Activated naive CD8-positive, alpha-beta T cell treated with anti-CD3 and anti-CD28 coated beads for 36 hours (primary cell): ENCODE measurements at regions not wholly inside any gene's neighbourhood (a gene's known extent, or its start where the extent isn't known, plus 50 kb on each side); places are given as distances from the start of the nearest gene placed in this dataset.
"Not testable (repeated sequence)": the region's sequence is repeated elsewhere in the genome, so short reads cannot be mapped to it uniquely, and the experiment has no call there.

Experiments used
- DNase-seq: peaks from one replicate; pipeline ENCODE4 v3.0.0; 2021
- H3K27ac Mint-ChIP-seq: one replicate; pipeline ENCODE4 v1.8.0; 2022; ENCODE audit warnings: mild to moderate bottlenecking, moderate library complexity, mixed read lengths
- H3K27me3 Mint-ChIP-seq: one replicate; pipeline ENCODE4 v1.8.0; 2022; ENCODE audit warnings: mild to moderate bottlenecking, mixed read lengths
- H3K36me3 Mint-ChIP-seq: one replicate; pipeline ENCODE4 v1.8.0; 2021; ENCODE audit warnings: mild to moderate bottlenecking, mixed read lengths
- H3K4me1 Mint-ChIP-seq: one replicate; pipeline ENCODE4 v1.8.0; 2021; ENCODE audit warnings: mixed read lengths
- H3K4me3 Mint-ChIP-seq: one replicate; pipeline ENCODE4 v1.8.0; 2022; ENCODE audit warnings: mild to moderate bottlenecking, moderate library complexity, mixed read lengths
- H3K9me3 Mint-ChIP-seq: one replicate; pipeline ENCODE4 v1.8.0; 2022; ENCODE audit warnings: mixed read lengths

DNA sequence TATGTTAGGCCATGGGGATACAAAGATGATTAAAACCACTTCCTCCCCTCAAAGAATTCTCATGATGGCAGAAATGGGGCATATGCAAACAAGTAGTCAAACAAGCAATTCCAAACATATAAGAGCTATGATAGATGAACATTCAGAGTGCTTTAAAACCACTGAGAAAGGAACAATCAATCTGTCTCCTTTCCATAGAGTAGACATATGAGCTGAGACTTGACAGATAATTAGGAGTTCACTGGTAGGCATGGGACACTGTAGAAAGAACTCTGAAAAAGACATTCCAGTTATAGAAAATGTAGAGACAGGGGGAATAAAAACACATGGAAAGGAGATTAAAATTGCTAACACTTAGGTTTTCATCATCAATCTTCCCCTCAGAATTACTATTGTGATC is 372.8 kb downstream of the KLHL4 start:
- Mint-ChIP-seq H3K27me3 (no peaks in the 10 kb centered on the region), H3K4me3 (no peak overlapping the region), H3K9me3 (no peaks in the 10 kb centered on the region), H3K27ac (no peak overlapping the region), H3K4me1 (no peaks in the 10 kb centered on the region), H3K36me3 (no peaks in the 10 kb centered on the region)
- DNase-seq: no peak

DNA sequence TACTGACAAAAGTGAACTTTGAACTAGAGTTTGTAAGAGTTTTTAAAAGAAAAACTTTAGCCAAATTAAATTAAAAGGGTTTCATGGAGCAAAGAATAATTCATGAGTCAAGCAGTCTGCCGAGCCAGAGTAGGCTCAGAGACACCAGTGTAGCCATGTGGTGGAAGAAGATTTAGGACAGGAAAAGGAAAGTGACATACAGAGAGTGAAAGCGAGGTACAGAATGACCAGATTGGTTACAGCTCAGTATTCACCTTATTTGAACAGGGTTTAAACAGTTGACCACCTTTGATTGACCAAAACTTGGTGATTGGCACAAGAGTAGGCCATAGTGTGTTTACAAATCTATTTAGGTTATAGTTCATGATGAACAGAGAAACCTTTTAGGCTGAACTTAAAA is 377.8 kb downstream of the KLHL4 start:
- Mint-ChIP-seq H3K27ac (no peak overlapping the region), H3K4me1 (no peaks in the 10 kb centered on the region), H3K4me3 (no peak overlapping the region), H3K27me3 (no peaks in the 10 kb centered on the region), H3K9me3 (no peaks in the 10 kb centered on the region), H3K36me3 (no peaks in the 10 kb centered on the region)
- no peak for DNase-seq

DNA sequence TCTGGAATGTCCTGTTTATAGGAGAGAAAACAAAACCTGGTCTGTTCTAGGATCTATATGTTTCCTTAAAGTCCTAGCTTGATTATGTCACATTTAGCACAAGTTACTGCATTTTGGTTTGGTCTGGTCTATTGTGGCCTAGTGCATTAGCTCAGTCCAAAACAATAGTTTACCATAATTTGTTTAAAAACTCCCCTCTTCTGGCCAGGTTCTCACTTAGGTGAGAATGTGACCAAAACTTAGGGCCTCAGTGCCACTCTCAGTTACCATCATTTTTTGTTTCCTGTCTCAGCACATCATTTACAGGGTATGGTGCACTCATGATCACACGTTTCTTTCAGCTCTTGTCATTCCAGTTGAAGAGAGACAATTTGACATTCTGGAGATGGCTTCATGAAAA is 378.5 kb downstream of the KLHL4 start:
- Mint-ChIP-seq H3K27ac (no peak overlapping the region), H3K27me3 (no peaks in the 10 kb centered on the region), H3K4me1 (no peaks in the 10 kb centered on the region), H3K36me3 (no peaks in the 10 kb centered on the region), H3K9me3 (no peaks in the 10 kb centered on the region), H3K4me3 (no peak overlapping the region)
- no peak for DNase-seq

DNA sequence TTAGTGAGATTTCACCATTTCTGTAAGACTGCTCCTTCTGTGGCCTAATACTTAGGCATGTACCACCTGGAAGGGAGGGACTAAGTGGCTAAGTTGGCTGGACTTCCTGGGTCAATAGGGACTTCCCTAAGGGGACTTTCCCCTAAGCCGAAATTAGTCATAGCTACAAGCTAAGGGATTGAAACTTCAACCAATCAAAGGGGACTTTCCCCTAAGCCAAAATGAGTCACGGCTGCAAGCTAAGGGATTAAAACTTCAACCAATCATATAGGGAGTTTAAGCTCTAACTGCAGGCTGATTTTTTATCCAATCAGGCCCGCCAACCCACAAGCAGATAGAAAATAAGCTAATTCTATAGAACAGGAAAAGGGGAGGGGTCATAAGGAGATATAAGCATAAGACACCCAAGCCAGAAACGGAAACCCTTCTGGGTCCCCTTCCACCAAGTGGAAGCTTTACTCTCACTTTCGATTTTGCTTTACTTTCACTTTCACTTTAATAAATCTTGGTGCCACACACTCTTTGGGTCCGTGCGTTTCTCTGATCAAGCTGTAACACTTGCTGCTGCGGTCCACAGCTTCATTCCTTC is 382.8 kb downstream of the KLHL4 start:
- Mint-ChIP-seq H3K27ac (no peak overlapping the region), H3K4me3 (no peak overlapping the region), H3K9me3 (no peaks in the 10 kb centered on the region), H3K36me3 (no peaks in the 10 kb centered on the region), H3K4me1 (no peaks in the 10 kb centered on the region), H3K27me3 (no peaks in the 10 kb centered on the region)
- peak; percentile 0 for DNase-seq

DNA sequence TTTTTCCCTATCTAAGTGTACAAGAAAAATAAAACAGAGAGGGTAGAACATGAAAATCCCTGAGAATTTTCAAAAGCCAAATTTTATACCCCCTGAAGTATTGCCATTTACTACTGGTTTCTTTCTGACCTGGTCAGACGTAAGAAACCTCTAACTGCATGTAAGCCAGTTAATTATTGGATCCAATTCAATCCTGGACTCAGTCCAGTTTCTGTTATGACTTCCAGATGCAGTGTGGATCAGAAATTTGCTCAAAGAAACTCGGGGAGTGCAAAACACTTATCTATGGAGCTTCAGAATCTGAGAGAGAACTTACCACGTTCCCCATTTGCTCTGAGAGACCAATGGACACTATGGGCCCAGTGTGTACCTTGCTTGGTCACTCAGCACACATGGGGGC is 383.5 kb downstream of the KLHL4 start:
- H3K27ac Mint-ChIP-seq: no peak overlapping the region
- DNase-seq: no peak
- H3K4me1 Mint-ChIP-seq: no peaks in the 10 kb centered on the region
- no peaks in the 10 kb centered on the region for H3K9me3 Mint-ChIP-seq
- H3K4me3 Mint-ChIP-seq: no peak overlapping the region
- H3K36me3 Mint-ChIP-seq: no peaks in the 10 kb centered on the region
- no peaks in the 10 kb centered on the region for H3K27me3 Mint-ChIP-seq

DNA sequence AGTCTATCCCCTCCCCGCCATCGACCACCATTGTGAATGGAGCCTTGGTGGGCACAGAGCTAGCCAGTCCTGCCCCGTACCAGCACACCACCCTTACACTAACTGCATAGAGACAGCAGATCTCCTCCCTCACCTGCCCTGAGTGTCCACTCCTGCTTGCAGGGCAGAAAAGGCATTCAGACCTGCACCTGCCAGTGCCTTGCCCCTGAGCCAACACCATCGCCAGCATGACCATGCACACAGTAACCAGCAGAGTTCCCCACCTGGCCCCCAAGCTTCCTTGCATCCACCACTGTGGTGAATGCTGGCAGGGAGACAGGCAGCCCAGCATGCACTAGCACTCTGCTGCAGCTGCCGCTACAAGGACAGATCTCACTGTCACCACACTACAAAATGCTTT is 397.1 kb downstream of the KLHL4 start:
- DNase-seq: no peak
- Mint-ChIP-seq H3K4me3 (no peak overlapping the region), H3K9me3 (peaks cover 2% of the 10 kb centered on the region), H3K27ac (no peak overlapping the region), H3K4me1 (no peaks in the 10 kb centered on the region), H3K36me3 (no peaks in the 10 kb centered on the region), H3K27me3 (no peaks in the 10 kb centered on the region)

DNA sequence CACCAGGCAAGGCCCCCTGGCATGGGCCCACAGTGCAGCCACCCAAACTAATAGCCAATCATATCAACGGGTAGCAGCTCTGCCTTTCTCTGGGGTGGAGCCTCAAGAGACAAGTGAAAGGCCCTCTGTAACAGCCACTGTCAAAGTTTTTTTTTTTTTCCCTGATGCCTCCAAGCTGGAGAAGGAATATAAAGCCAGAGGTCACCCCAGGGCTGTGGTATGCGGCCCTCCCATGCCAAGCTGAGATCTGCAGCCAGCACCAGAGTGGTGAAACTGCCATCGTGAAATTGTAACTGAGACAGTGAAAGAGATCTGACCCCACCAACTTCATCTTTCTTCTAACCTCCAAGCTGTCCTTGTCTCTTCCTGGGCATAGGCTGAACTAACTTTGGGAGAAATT is 407.0 kb downstream of the KLHL4 start:
- no peak for DNase-seq
- Mint-ChIP-seq H3K4me1 (no peaks in the 10 kb centered on the region), H3K9me3 (peaks cover 1% of the 10 kb centered on the region), H3K27ac (no peak overlapping the region), H3K4me3 (no peak overlapping the region), H3K27me3 (no peaks in the 10 kb centered on the region), H3K36me3 (no peaks in the 10 kb centered on the region)

DNA sequence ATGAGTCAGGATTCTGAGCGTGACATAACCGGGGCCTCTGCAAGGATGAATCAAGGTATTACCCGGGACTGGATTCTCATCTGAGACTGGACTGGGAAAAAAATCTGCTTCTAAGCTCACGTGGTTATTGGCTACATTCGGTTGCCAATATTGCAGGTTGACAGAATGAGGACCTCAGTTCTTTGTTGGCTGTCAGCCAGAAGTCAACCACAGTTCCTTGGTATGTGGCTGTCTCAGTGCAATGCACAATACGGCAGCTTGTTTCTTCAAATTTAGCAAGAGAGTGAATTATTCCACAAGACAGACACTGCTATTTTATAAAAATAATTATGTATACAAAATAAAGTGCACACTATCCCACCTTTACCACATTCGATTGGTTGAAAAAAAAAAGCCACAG is 424.2 kb downstream of the KLHL4 start:
- no peaks in the 10 kb centered on the region for H3K9me3 Mint-ChIP-seq
- no peak for DNase-seq
- no peak overlapping the region for H3K4me3 Mint-ChIP-seq
- H3K36me3 Mint-ChIP-seq: no peaks in the 10 kb centered on the region
- no peak overlapping the region for H3K27ac Mint-ChIP-seq
- no peaks in the 10 kb centered on the region for H3K27me3 Mint-ChIP-seq
- H3K4me1 Mint-ChIP-seq: no peaks in the 10 kb centered on the region

DNA sequence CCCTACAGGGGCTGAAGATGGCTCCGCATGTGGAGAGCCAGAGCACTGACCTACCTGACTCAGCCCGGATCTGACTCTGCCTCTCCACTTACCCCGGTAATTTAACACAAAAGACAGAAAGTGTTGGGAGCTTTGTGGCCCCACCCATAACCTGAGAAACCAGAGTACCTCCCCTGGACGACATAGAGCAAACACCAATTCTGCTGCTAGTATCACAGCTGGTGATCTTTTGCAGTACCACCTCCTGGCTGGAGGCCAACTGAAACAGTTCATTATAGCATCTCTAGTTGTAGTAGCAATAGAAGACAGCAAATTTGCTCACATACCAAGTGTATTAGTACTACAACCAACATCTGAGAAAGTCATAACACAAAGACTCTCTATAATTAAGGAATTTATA is 443.9 kb downstream of the KLHL4 start:
- no peaks in the 10 kb centered on the region for H3K4me1 Mint-ChIP-seq
- no peak for DNase-seq
- H3K4me3 Mint-ChIP-seq: no peak overlapping the region
- no peak overlapping the region for H3K27ac Mint-ChIP-seq
- no peaks in the 10 kb centered on the region for H3K36me3 Mint-ChIP-seq
- H3K9me3 Mint-ChIP-seq: no peaks in the 10 kb centered on the region
- H3K27me3 Mint-ChIP-seq: no peaks in the 10 kb centered on the region

DNA sequence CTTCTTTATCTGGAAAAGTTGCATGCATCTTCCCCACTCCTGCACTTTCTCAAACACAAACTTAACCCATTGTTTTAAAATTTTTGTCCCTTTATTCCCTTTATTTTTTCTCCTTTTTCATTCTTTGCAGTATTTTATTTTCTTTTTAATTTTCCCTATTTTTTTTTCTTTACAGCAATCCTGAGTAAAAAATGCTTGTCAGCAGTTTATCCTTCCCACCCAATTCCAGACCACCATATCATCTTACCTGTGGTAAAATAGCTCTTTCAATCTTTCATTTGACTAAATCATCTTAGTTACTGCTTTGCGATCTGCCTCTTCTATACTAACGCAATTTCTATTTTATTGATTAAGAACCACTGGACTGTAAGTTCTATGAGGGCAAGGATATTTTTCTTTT is 450.5 kb downstream of the KLHL4 start:
- no peak for DNase-seq
- Mint-ChIP-seq H3K4me1 (no peaks in the 10 kb centered on the region), H3K27ac (no peak overlapping the region), H3K4me3 (no peak overlapping the region), H3K27me3 (no peaks in the 10 kb centered on the region), H3K9me3 (no peaks in the 10 kb centered on the region), H3K36me3 (no peaks in the 10 kb centered on the region)

DNA sequence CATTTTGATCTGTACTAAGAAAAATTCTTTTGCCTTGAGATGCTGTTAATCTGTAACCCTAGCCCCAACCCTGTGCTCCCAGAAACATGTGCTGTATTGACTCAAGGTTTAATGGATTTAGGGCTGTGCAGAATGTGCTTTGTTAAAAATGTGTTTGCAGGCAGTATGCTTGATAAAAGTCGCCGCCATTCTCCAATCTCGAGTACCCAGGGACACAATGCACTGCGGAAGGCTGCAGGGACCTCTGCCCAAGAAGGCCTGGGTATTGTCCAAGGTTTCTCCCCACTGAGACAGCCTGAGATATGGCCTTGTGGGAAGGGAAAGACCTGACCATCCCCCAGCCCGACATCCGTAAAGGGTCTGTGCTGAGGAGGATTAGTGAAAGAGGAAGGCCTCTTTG is 454.5 kb downstream of the KLHL4 start:
- not testable (repeated sequence) for DNase-seq, H3K27me3 Mint-ChIP-seq, H3K4me3 Mint-ChIP-seq, H3K36me3 Mint-ChIP-seq, H3K4me1 Mint-ChIP-seq, H3K9me3 Mint-ChIP-seq, H3K27ac Mint-ChIP-seq

DNA sequence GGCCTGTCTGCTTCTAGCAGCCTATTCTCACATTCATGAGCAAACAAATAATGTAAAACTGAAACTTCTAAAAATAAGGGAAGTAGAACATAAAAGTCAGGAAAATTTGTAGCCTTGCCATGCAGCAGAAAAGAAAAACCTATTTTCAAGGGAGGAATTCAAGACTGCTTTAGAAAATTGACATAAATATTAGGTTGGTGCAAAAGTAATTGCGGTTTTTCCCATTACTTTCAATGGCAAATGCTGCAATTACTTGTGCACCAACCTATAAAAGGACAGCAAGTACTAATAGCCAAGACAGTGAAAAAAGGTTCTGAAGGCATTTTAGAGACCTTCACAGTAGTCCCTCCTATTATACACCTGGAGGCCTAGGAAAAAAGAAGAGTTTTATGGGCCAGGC is 457.8 kb downstream of the KLHL4 start:
- Mint-ChIP-seq H3K27me3 (no peaks in the 10 kb centered on the region), H3K4me1 (no peaks in the 10 kb centered on the region), H3K4me3 (no peak overlapping the region), H3K36me3 (no peaks in the 10 kb centered on the region), H3K9me3 (no peaks in the 10 kb centered on the region), H3K27ac (no peak overlapping the region)
- DNase-seq: no peak

DNA sequence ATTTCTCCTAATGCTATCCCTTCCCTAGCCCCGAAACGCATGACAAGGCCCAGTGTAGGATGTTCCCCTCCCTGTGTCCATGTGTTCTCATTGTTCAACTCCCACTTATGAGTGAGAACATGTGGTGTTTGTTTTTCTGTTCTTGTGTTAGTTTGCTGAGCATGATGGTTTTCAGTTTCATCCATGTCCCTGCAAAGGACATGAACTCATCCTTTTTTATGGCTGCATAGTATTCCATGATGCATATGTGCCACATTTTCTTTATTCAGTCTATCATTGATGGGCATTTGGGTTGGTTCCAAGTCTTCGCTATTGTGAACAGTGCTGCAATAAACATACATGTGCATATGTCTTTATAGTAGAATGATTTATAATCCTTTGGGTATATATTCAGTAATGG is 490.3 kb downstream of the KLHL4 start:
- H3K27me3 Mint-ChIP-seq, H3K4me1 Mint-ChIP-seq, DNase-seq, H3K27ac Mint-ChIP-seq, H3K36me3 Mint-ChIP-seq, H3K9me3 Mint-ChIP-seq, H3K4me3 Mint-ChIP-seq: not testable (repeated sequence)

DNA sequence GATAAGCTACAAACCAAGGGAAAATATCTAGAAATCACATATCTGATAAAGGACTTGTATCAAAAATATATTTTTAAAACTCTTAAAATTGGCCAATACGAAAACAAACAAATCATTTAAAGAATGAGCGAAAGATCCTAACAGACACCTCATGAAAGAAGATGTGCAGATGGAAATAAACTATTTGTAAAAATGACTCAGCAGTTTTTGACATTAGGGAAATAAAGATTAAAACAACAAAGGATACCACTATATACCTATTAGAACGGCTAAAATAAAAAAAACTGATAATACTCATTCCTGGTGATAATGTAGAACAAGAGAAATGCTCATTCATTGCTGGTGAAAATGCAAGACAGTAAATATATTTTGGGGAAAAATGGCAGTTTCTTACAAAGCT is 506.4 kb downstream of the KLHL4 start:
- Mint-ChIP-seq H3K27ac (no peak overlapping the region), H3K9me3 (no peaks in the 10 kb centered on the region), H3K4me1 (no peaks in the 10 kb centered on the region), H3K36me3 (no peaks in the 10 kb centered on the region), H3K4me3 (no peak overlapping the region), H3K27me3 (no peaks in the 10 kb centered on the region)
- DNase-seq: no peak

DNA sequence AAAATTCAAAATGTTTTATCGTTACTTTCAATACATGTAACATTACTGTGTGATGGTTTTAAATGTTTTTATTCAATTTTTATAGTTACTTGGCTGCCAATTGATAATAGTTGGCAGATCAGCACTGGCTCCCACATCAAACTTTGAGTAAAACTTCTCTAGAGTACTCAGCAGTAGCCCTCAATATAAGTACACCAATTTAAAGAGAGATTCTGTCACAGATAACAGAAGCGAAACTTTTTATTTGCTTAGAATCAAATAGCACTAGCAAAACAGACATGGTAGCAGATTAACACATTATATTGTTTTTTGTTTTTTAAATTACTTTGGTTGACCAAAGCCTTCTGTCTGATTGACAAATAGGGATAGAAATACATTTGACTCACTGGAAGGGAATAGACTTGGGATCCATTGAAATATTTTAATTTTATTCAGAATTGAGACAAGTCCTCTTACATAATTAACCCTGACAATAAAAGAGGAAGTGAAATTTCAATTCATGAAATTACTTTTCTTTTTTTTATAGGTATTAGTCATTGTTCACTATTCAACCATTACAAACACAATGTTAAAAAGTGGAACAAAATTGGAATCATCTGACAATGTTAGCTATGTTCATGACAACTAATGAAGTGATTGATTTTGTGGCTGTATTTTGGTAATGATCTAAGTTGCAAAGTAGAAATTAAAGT is 554.9 kb downstream of the KLHL4 start:
- H3K4me1 Mint-ChIP-seq: no peaks in the 10 kb centered on the region

DNA sequence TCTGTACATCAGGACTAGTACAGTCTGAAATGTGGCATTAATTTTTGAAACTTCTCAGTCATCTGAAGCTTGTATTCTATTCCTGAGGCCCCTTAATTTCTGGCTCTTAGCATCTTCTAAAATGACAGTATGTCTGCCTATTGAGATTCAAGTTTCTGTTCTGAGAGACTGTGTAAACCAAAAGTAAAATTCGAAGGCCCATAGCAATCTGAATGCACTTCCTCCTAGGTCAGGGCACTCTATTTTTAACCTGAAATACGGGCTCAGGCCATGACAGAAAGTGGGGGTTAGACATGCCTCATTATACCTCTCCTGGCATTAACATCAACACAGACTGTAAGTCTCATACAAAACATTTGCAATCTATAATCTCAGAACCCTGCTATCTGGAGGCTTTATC is 584.4 kb downstream of the KLHL4 start:
- no peak overlapping the region for H3K4me3 Mint-ChIP-seq

More for the DNA sequence above, 554.9 kb downstream of the KLHL4 start:
- Mint-ChIP-seq H3K27ac (no peak overlapping the region), H3K27me3 (no peaks in the 10 kb centered on the region), H3K36me3 (no peaks in the 10 kb centered on the region), H3K9me3 (no peaks in the 10 kb centered on the region), H3K4me3 (no peak overlapping the region)
- DNase-seq: no peak

More for the DNA sequence above, 584.4 kb downstream of the KLHL4 start:
- H3K27ac Mint-ChIP-seq: no peak overlapping the region
- no peaks in the 10 kb centered on the region for H3K4me1 Mint-ChIP-seq
- H3K27me3 Mint-ChIP-seq: no peaks in the 10 kb centered on the region
- DNase-seq: no peak
- no peaks in the 10 kb centered on the region for H3K36me3 Mint-ChIP-seq
- H3K9me3 Mint-ChIP-seq: no peaks in the 10 kb centered on the region
